Activated CD4-positive, alpha-beta memory T cell treated with anti-CD3 and anti-CD28 coated beads for 36 hours (primary cell): ENCODE measurements at regions not wholly inside any gene's neighbourhood (a gene's known extent, or its start where the extent isn't known, plus 50 kb on each side); places are given as distances from the start of the nearest gene placed in this dataset.
A peak's percentile ranks its signal among the peaks of the same experiment; 100 is the strongest.

Experiments
- CTCF ChIA-PET: fragments of 350-600 bp; sonication (Branson Sonifier 250); formaldehyde crosslinking; loops from one replicate; lab custom pipeline; 2021; ENCODE audit warnings: antibody characterized with exemption, inconsistent platforms; lab: Charles Lee
- POLR2A ChIA-PET: fragments of 350-600 bp; sonication (Branson Sonifier 250); formaldehyde crosslinking; loops from one replicate; lab custom pipeline; 2021; ENCODE audit warnings: antibody characterized with exemption; lab: Charles Lee
- DNase-seq: peaks from one replicate; pipeline ENCODE4 v3.0.0-alpha.2; 2020
- H3K27ac Mint-ChIP-seq: one replicate; pipeline ENCODE4 v1.8.0; 2021; ENCODE audit warnings: mixed read lengths
- H3K27me3 Mint-ChIP-seq: one replicate; pipeline ENCODE4 v1.8.0; 2021; ENCODE audit warnings: mixed read lengths
- H3K36me3 Mint-ChIP-seq: one replicate; pipeline ENCODE4 v1.8.0; 2021; ENCODE audit warnings: mixed read lengths
- H3K4me1 Mint-ChIP-seq: one replicate; pipeline ENCODE4 v1.8.0; 2021; ENCODE audit warnings: low read depth, mixed read lengths
- H3K4me3 Mint-ChIP-seq: one replicate; pipeline ENCODE4 v1.8.0; 2021; ENCODE audit warnings: mild to moderate bottlenecking, mixed read lengths
- H3K9me3 Mint-ChIP-seq: one replicate; pipeline ENCODE4 v1.8.0; 2021; ENCODE audit warnings: mixed read lengths
- intact Hi-C: fragments of 100-400 bp; cut with micrococcal nuclease; formaldehyde crosslinking; loops from one replicate; pipeline ENCODE4 v1.15.1; 2023

- intact Hi-C loops: no loop called here
- Mint-ChIP-seq H3K9me3 (no peaks in the 10 kb centered on the region), H3K4me1 (no peaks in the 10 kb centered on the region), H3K4me3 (no peak overlapping the region), H3K27ac (no peak overlapping the region), H3K27me3 (no peaks in the 10 kb centered on the region), H3K36me3 (no peaks in the 10 kb centered on the region)
- no peak for DNase-seq
- ChIA-PET POLR2A (no interaction called here), CTCF (no interaction called here)
Observed at GRCh38 chr2:121038431-121038830, 246.6 kb downstream of the TFCP2L1 start.

- H3K9me3 Mint-ChIP-seq: no peaks in the 10 kb centered on the region
- intact Hi-C loops: no loop called here
- no peaks in the 10 kb centered on the region for H3K27me3 Mint-ChIP-seq
- H3K36me3 Mint-ChIP-seq: no peaks in the 10 kb centered on the region
- ChIA-PET POLR2A (no interaction called here), CTCF (no interaction called here)
- H3K27ac Mint-ChIP-seq: no peak overlapping the region
- no peaks in the 10 kb centered on the region for H3K4me1 Mint-ChIP-seq
- no peak for DNase-seq
- no peak overlapping the region for H3K4me3 Mint-ChIP-seq
Observed at GRCh38 chr2:121038891-121039616, 245.9 kb downstream of the TFCP2L1 start.

GRCh38 chr2:121039679-121040078 is 245.3 kb downstream of the TFCP2L1 start:
- Mint-ChIP-seq H3K4me3 (no peak overlapping the region), H3K9me3 (no peaks in the 10 kb centered on the region), H3K27ac (no peak overlapping the region), H3K4me1 (no peaks in the 10 kb centered on the region), H3K36me3 (no peaks in the 10 kb centered on the region), H3K27me3 (no peaks in the 10 kb centered on the region)
- CTCF ChIA-PET: no interaction called here
- DNase-seq: no peak
- POLR2A ChIA-PET: no interaction called here
- intact Hi-C loops: no loop called here

GRCh38 chr2:121041516-121041915 is 243.5 kb downstream of the TFCP2L1 start:
- Mint-ChIP-seq H3K4me1 (no peaks in the 10 kb centered on the region), H3K9me3 (no peaks in the 10 kb centered on the region), H3K27me3 (no peaks in the 10 kb centered on the region), H3K27ac (no peak overlapping the region), H3K36me3 (no peaks in the 10 kb centered on the region), H3K4me3 (no peak overlapping the region)
- no peak for DNase-seq
- CTCF ChIA-PET: no interaction called here
- POLR2A ChIA-PET: no interaction called here
- intact Hi-C loops: no loop called here

GRCh38 chr2:121043061-121043826 is 241.8 kb downstream of the TFCP2L1 start:
- Mint-ChIP-seq H3K4me3 (no peak overlapping the region), H3K27me3 (no peaks in the 10 kb centered on the region), H3K27ac (no peak overlapping the region), H3K4me1 (no peaks in the 10 kb centered on the region), H3K36me3 (no peaks in the 10 kb centered on the region), H3K9me3 (no peaks in the 10 kb centered on the region)
- POLR2A ChIA-PET: no interaction called here
- DNase-seq: no peak
- CTCF ChIA-PET: interaction anchor here (0.7 kb wide), 1 partner anchor 89 kb away, joined by 3 read pairs; no protein-coding TSS in a partner anchor
- intact Hi-C loops: no loop called here

GRCh38 chr2:121043827-121044222 is 241.2 kb downstream of the TFCP2L1 start:
- no peak for DNase-seq
- ChIA-PET POLR2A (no interaction called here), CTCF (interaction anchor here (0.7 kb wide), 1 partner anchor 90 kb away, joined by 3 read pairs; no protein-coding TSS in a partner anchor)
- no peaks in the 10 kb centered on the region for H3K27me3 Mint-ChIP-seq
- H3K4me3 Mint-ChIP-seq: no peak overlapping the region
- intact Hi-C loops: no loop called here
- no peaks in the 10 kb centered on the region for H3K36me3 Mint-ChIP-seq
- no peak overlapping the region for H3K27ac Mint-ChIP-seq
- no peaks in the 10 kb centered on the region for H3K4me1 Mint-ChIP-seq
- H3K9me3 Mint-ChIP-seq: no peaks in the 10 kb centered on the region

GRCh38 chr2:121044412-121044811 is 240.6 kb downstream of the TFCP2L1 start:
- CTCF ChIA-PET: no interaction called here
- no peaks in the 10 kb centered on the region for H3K4me1 Mint-ChIP-seq

GRCh38 chr2:121045245-121045644 is 239.8 kb downstream of the TFCP2L1 start:
- no peak overlapping the region for H3K27ac Mint-ChIP-seq
- no peaks in the 10 kb centered on the region for H3K36me3 Mint-ChIP-seq
- no peaks in the 10 kb centered on the region for H3K9me3 Mint-ChIP-seq
- ChIA-PET CTCF (no interaction called here), POLR2A (no interaction called here)
- intact Hi-C loops: no loop called here
- DNase-seq: no peak
- H3K4me1 Mint-ChIP-seq: no peaks in the 10 kb centered on the region
- no peaks in the 10 kb centered on the region for H3K27me3 Mint-ChIP-seq
- H3K4me3 Mint-ChIP-seq: no peak overlapping the region

More at GRCh38 chr2:121044412-121044811, 240.6 kb downstream of the TFCP2L1 start:
- intact Hi-C loops: no loop called here
- POLR2A ChIA-PET: no interaction called here
- H3K4me3 Mint-ChIP-seq: no peak overlapping the region
- H3K36me3 Mint-ChIP-seq: no peaks in the 10 kb centered on the region
- H3K27me3 Mint-ChIP-seq: no peaks in the 10 kb centered on the region
- no peak overlapping the region for H3K27ac Mint-ChIP-seq
- no peaks in the 10 kb centered on the region for H3K9me3 Mint-ChIP-seq
- DNase-seq: peak; percentile 10

GRCh38 chr2:121046335-121046734 is 238.7 kb downstream of the TFCP2L1 start:
- intact Hi-C loops: no loop called here
- no peak for DNase-seq
- Mint-ChIP-seq H3K27ac (no peak overlapping the region), H3K4me1 (no peaks in the 10 kb centered on the region), H3K36me3 (no peaks in the 10 kb centered on the region), H3K9me3 (no peaks in the 10 kb centered on the region), H3K4me3 (no peak overlapping the region), H3K27me3 (no peaks in the 10 kb centered on the region)
- ChIA-PET CTCF (no interaction called here), POLR2A (no interaction called here)

GRCh38 chr2:121047383-121047782 is 237.6 kb downstream of the TFCP2L1 start:
- Mint-ChIP-seq H3K4me1 (no peaks in the 10 kb centered on the region), H3K27ac (no peak overlapping the region), H3K36me3 (no peaks in the 10 kb centered on the region), H3K4me3 (no peak overlapping the region), H3K27me3 (no peaks in the 10 kb centered on the region), H3K9me3 (no peaks in the 10 kb centered on the region)
- intact Hi-C loops: no loop called here
- ChIA-PET CTCF (no interaction called here), POLR2A (no interaction called here)
- no peak for DNase-seq

GRCh38 chr2:121049131-121049530 is 235.9 kb downstream of the TFCP2L1 start:
- Mint-ChIP-seq H3K27me3 (no peaks in the 10 kb centered on the region), H3K27ac (no peak overlapping the region), H3K4me3 (no peak overlapping the region), H3K36me3 (no peaks in the 10 kb centered on the region), H3K9me3 (no peaks in the 10 kb centered on the region), H3K4me1 (no peaks in the 10 kb centered on the region)
- intact Hi-C loops: no loop called here
- POLR2A ChIA-PET: no interaction called here
- DNase-seq: no peak
- CTCF ChIA-PET: no interaction called here

- DNase-seq: no peak
- Mint-ChIP-seq H3K9me3 (no peaks in the 10 kb centered on the region), H3K4me1 (no peaks in the 10 kb centered on the region), H3K27me3 (no peaks in the 10 kb centered on the region), H3K36me3 (no peaks in the 10 kb centered on the region), H3K4me3 (no peak overlapping the region), H3K27ac (no peak overlapping the region)
- intact Hi-C loops: no loop called here
- CTCF ChIA-PET: no interaction called here
- POLR2A ChIA-PET: no interaction called here
Observed at GRCh38 chr2:121049950-121050585, 234.9 kb downstream of the TFCP2L1 start.
